H1 (cell line): ENCODE measurements at regions not wholly inside any gene's neighbourhood (a gene's known extent, or its start where the extent isn't known, plus 50 kb on each side); places are given as distances from the start of the nearest gene placed in this dataset.

ENCODE experiments used
- CTCF ChIA-PET: fragments of 300-600 bp; sonication (Branson Sonifier 250); formaldehyde crosslinking; loops from one replicate; lab custom pipeline; 2021; ENCODE audit not compliant: partially characterized antibody; lab: Charles Lee
- POLR2A ChIA-PET: fragments of 300-600 bp; sonication (Branson Sonifier 250); formaldehyde crosslinking; loops from one replicate; lab custom pipeline; 2021; ENCODE audit warnings: inconsistent platforms; ENCODE audit not compliant: partially characterized antibody; lab: Charles Lee
- DNase-seq, 2 experiments: peaks; one replicate each; pipeline versions ENCODE4 v3.0.0 to v3.0.0-alpha.2; 2010 to 2022; ENCODE audit warnings: low spot score in 2 of 2, low read depth in 1 of 2, mixed read lengths in 1 of 2
- FAIRE-seq: peaks from 2 replicates; lab custom pipeline; 2011; peaks lifted over from hg19 to GRCh38; lab: Jason Lieb, UNC
- H2AFZ ChIP-seq: 2 replicates; pipeline ENCODE4 v1.8.1; 2012; ENCODE audit warnings: low read length, inconsistent platforms
- H2AK5ac ChIP-seq: 2 replicates; pipeline ENCODE4 v1.6.1; 2013; ENCODE audit warnings: low read depth, low read length
- H2BK120ac ChIP-seq: replicated peaks from 2 replicates; pipeline ENCODE3; 2013; ENCODE audit warnings: low read depth, low read length, inconsistent platforms
- H2BK12ac ChIP-seq: 2 replicates; pipeline ENCODE4 v1.6.1; 2013; ENCODE audit warnings: low read depth, low read length
- H2BK15ac ChIP-seq: 2 replicates; pipeline ENCODE4 v1.6.1; 2013; ENCODE audit warnings: low read length
- H2BK20ac ChIP-seq: 2 replicates; pipeline ENCODE4 v1.6.1; 2013; ENCODE audit warnings: low read length
- H2BK5ac ChIP-seq: 2 replicates; pipeline ENCODE4 v1.6.1; 2013; ENCODE audit warnings: low read depth, low read length
- H3K14ac ChIP-seq: 2 replicates; pipeline ENCODE4 v1.6.1; 2013; ENCODE audit warnings: inconsistent platforms; ENCODE audit not compliant: insufficient read length
- H3K18ac ChIP-seq: 2 replicates; pipeline ENCODE4 v1.6.1; 2013; ENCODE audit warnings: low read length; ENCODE audit errors: extremely low read depth
- H3K23ac ChIP-seq: 2 replicates; pipeline ENCODE4 v1.6.1; 2013; ENCODE audit warnings: inconsistent platforms; ENCODE audit not compliant: insufficient read length
- H3K23me2 ChIP-seq: 2 replicates; pipeline ENCODE4 v1.6.1; 2013; ENCODE audit warnings: low read depth, low read length
- H3K27ac ChIP-seq: 2 replicates; pipeline ENCODE4 v1.6.1; 2011; ENCODE audit warnings: low read depth, low read length, inconsistent platforms
- H3K27me3 ChIP-seq, 4 experiments: replicated peaks in 1 of 4; 1 replicate in 1 of 4; 2 replicates in 3 of 4; pipeline versions ENCODE4 v1.6.1 to v1.8.1; 2011 to 2013; ENCODE audit warnings: low read length in 3 of 4, mild to moderate bottlenecking in 3 of 4, inconsistent platforms in 2 of 4, mixed read lengths in 2 of 4, moderate library complexity in 1 of 4; ENCODE audit not compliant: control insufficient read depth in 3 of 4, insufficient read depth in 3 of 4; ENCODE audit errors: extremely low read depth in 1 of 4
- H3K36me3 ChIP-seq, 4 experiments: 2 replicates each; pipeline versions ENCODE4 v1.6.1 to v1.8.1; 2011 to 2013; ENCODE audit warnings: mild to moderate bottlenecking in 4 of 4, low read length in 3 of 4, moderate library complexity in 2 of 4, control low read depth in 1 of 4, inconsistent platforms in 1 of 4; ENCODE audit not compliant: insufficient read depth in 4 of 4, control insufficient read depth in 2 of 4
- H3K4ac ChIP-seq: replicated peaks from 2 replicates; pipeline ENCODE3; 2013; ENCODE audit warnings: low read length, low read depth, mixed read lengths, inconsistent platforms; ENCODE audit not compliant: insufficient read length
- H3K4me1 ChIP-seq, 4 experiments: replicated peaks in 1 of 4; 1 replicate in 1 of 4; 2 replicates in 3 of 4; pipeline versions ENCODE4 v1.6.1 to v1.8.1; 2011 to 2013; ENCODE audit warnings: low read length in 3 of 4, inconsistent platforms in 2 of 4, mixed read lengths in 1 of 4; ENCODE audit not compliant: insufficient read depth in 4 of 4, control insufficient read depth in 3 of 4
- H3K4me2 ChIP-seq, 2 experiments: 2 replicates each; pipeline versions ENCODE4 v1.6.1 to v1.8.1; 2011 to 2013; ENCODE audit warnings: low read depth in 2 of 2, low read length in 2 of 2, control low read depth in 1 of 2, inconsistent platforms in 1 of 2, mild to moderate bottlenecking in 1 of 2; ENCODE audit not compliant: insufficient read depth in 1 of 2
- H3K4me3 ChIP-seq, 4 experiments: fragments of 200-600, 300-600 bp in 1 of 4; sonication (generic), shearing (Covaris generic), sonication (Bioruptor Twin) in 1 of 4; 2 replicates each; pipeline versions ENCODE4 v1.5.1 to v1.8.1; 2011 to 2016; ENCODE audit warnings: low read length in 4 of 4, low read depth in 3 of 4, control low read depth in 2 of 4, inconsistent platforms in 2 of 4, mild to moderate bottlenecking in 2 of 4, mixed read lengths in 1 of 4, moderate library complexity in 1 of 4; ENCODE audit not compliant: insufficient read depth in 2 of 4; ENCODE audit errors: extremely low read depth in 1 of 4
- H3K56ac ChIP-seq: replicated peaks from 2 replicates; pipeline ENCODE3; 2013; ENCODE audit warnings: low read depth, mild to moderate bottlenecking, mixed read lengths, low read length, inconsistent platforms; ENCODE audit not compliant: insufficient read length
- H3K79me1 ChIP-seq: 2 replicates; pipeline ENCODE4 v1.6.1; 2013; ENCODE audit warnings: low read depth, low read length, control low read depth
- H3K79me2 ChIP-seq, 2 experiments: 2 replicates each; pipeline versions ENCODE4 v1.6.1 to v1.8.1; 2012 to 2013; ENCODE audit warnings: low read length in 2 of 2, mild to moderate bottlenecking in 2 of 2, inconsistent platforms in 1 of 2; ENCODE audit not compliant: insufficient read depth in 2 of 2, control insufficient read depth in 1 of 2
- H3K9ac ChIP-seq, 4 experiments: replicated peaks in 1 of 4; 1 replicate in 1 of 4; 2 replicates in 3 of 4; pipeline versions ENCODE4 v1.6.1 to v1.8.1; 2011 to 2013; ENCODE audit warnings: low read depth in 3 of 4, low read length in 3 of 4, control low read depth in 2 of 4, mild to moderate bottlenecking in 2 of 4, moderate library complexity in 2 of 4, inconsistent platforms in 1 of 4; ENCODE audit errors: extremely low read depth in 1 of 4
- H3K9me3 ChIP-seq, 2 experiments: 2 replicates each; pipeline versions ENCODE4 v1.6.1 to v1.8.1; 2012 to 2013; ENCODE audit warnings: mild to moderate bottlenecking in 2 of 2, moderate library complexity in 2 of 2, control low read depth in 1 of 2, inconsistent platforms in 1 of 2, low read depth in 1 of 2, low read length in 1 of 2, mixed read lengths in 1 of 2; ENCODE audit not compliant: insufficient read depth in 2 of 2
- H4K20me1 ChIP-seq, 2 experiments: replicated peaks in 1 of 2; 2 replicates each; pipeline versions ENCODE3 to v1.8.1; 2011 to 2013; ENCODE audit warnings: inconsistent platforms in 2 of 2, low read length in 2 of 2, mild to moderate bottlenecking in 1 of 2; ENCODE audit not compliant: insufficient read depth in 2 of 2, control insufficient read depth in 1 of 2
- H4K5ac ChIP-seq: 2 replicates; pipeline ENCODE4 v1.6.1; 2013; ENCODE audit warnings: low read length, low read depth, mixed read lengths, inconsistent platforms; ENCODE audit not compliant: insufficient read length
- H4K8ac ChIP-seq: 2 replicates; pipeline ENCODE4 v1.8.0; 2013; ENCODE audit warnings: mild to moderate bottlenecking, moderate library complexity, low read length, inconsistent platforms; ENCODE audit not compliant: insufficient read depth; ENCODE audit errors: extremely low read depth
- H4K91ac ChIP-seq: replicated peaks from 2 replicates; pipeline ENCODE3; 2013; ENCODE audit warnings: low read length, mixed read lengths, inconsistent platforms; ENCODE audit not compliant: insufficient read length
- CBX8 ChIP-seq: fragments of 300-800, 300-1000 bp; sonication (generic); IDR thresholded peaks from 2 replicates; pipeline ENCODE4 v1.7.1; 2016; ENCODE audit warnings: low read depth, low read length, borderline replicate concordance
- CHD2 ChIP-seq: IDR thresholded peaks from 2 replicates; pipeline ENCODE4 v1.6.1; 2012; ENCODE audit warnings: low read length, improper control_type of control experiment
- CREB1 ChIP-seq: IDR thresholded peaks from 2 replicates; pipeline ENCODE4 v1.6.1; 2012; ENCODE audit warnings: inconsistent platforms
- CTBP2 ChIP-seq: IDR thresholded peaks from 2 replicates; pipeline ENCODE4 v1.7.0; 2011; ENCODE audit warnings: borderline replicate concordance, mild to moderate bottlenecking, moderate library complexity, mixed read lengths, low read length; ENCODE audit not compliant: insufficient read depth, insufficient read length
- EP300 ChIP-seq, 2 experiments: IDR thresholded peaks; 1 replicate in 1 of 2; 2 replicates in 1 of 2; pipeline ENCODE4 v1.6.1; 2011 to 2012; ENCODE audit warnings: low read depth in 2 of 2, low read length in 2 of 2, mild to moderate bottlenecking in 2 of 2, borderline replicate concordance in 1 of 2, inconsistent platforms in 1 of 2, moderate library complexity in 1 of 2
- MAFK ChIP-seq: IDR thresholded peaks from 2 replicates; pipeline ENCODE4 v1.6.1; 2012; ENCODE audit warnings: low read depth, mild to moderate bottlenecking, improper control_type of control experiment, low read length
- PHF8 ChIP-seq: fragments of 200-600 bp; sonication (generic); conservative IDR thresholded peaks from 2 replicates; pipeline ENCODE4 v1.7.1; 2012; ENCODE audit warnings: low read depth, mild to moderate bottlenecking, inconsistent platforms, low read length, moderate library complexity
- POLR2A ChIP-seq, 2 experiments: IDR thresholded peaks; 1 replicate in 1 of 2; 2 replicates in 1 of 2; pipeline ENCODE4 v1.6.1; 2011; ENCODE audit warnings: low read depth in 2 of 2, low read length in 2 of 2, mild to moderate bottlenecking in 2 of 2; ENCODE audit errors: control extremely low read depth in 1 of 2
- POU5F1 ChIP-seq: IDR thresholded peaks from 2 replicates; pipeline ENCODE4 v1.6.1; 2011; ENCODE audit warnings: low read depth, mild to moderate bottlenecking, low read length, moderate library complexity
- RAD21 ChIP-seq, 2 experiments: IDR thresholded peaks in 1 of 2; conservative IDR thresholded peaks in 1 of 2; 2 replicates each; pipeline ENCODE4 v1.6.1; 2011; ENCODE audit warnings: low read depth in 2 of 2, low read length in 2 of 2, improper control_type of control experiment in 1 of 2, inconsistent platforms in 1 of 2, mild to moderate bottlenecking in 1 of 2, moderate library complexity in 1 of 2
- SUZ12 ChIP-seq: fragments of 200-600 bp; sonication (generic); IDR thresholded peaks from 2 replicates; pipeline ENCODE4 v1.6.1; 2012; ENCODE audit warnings: mild to moderate bottlenecking, inconsistent platforms, low read length, moderate library complexity, mixed read lengths
- TAF1 ChIP-seq: IDR thresholded peaks from 2 replicates; pipeline ENCODE4 v1.6.1; 2011; ENCODE audit warnings: mild to moderate bottlenecking, low read depth, low read length
- WGBS, 2 experiments: shearing (Covaris generic) in 1 of 2; methylation state at CpG; one replicate each; pipeline versions ENCODE4 v1.1.6 to v1.1.7; 2013 to 2015; ENCODE audit warnings: low lambda C conversion rate in 2 of 2, mixed read lengths in 2 of 2, inconsistent platforms in 1 of 2, low coverage in 1 of 2, missing lambda C conversion rate in 1 of 2; ENCODE audit not compliant: insufficient replicate concordance in 2 of 2, insufficient coverage in 1 of 2, insufficient read length in 1 of 2; ENCODE audit errors: extremely low coverage in 1 of 2, missing lambda C conversion rate in 1 of 2; 5-methylcytosine and 5-hydroxymethylcytosine counted together
- TF ChIP-seq, protein P1 (sequence below): IDR thresholded peaks from 2 replicates; pipeline ENCODE4 v1.6.1; 2012; ENCODE audit warnings: inconsistent platforms
- TF ChIP-seq, protein P2 (sequence below): IDR thresholded peaks from 2 replicates; pipeline ENCODE4 v1.6.1; 2012; ENCODE audit warnings: inconsistent platforms

DNA sequence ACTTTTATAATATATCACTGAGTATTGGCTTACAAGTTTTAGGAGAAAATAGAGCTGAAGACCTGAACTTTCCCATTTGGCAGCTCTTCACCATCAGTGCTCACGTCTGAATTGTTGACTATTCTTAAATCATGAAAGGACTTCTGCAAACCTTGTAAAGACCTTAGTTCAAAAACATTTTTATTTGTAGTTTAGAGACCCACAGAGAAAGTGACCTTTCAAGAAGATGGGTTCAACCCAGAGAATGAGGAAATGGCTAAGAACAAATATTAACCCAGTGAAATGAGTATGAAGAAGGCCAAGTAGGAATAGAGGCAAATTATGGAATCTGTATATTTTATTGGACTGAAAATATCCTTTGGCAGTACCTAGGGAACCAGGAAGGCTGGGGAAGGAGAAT is 1151.1 kb downstream of the GATA3 start:
- POLR2A ChIA-PET: no interaction called here
- no peak overlapping the region for H4K91ac ChIP-seq
- no peak overlapping the region for H2AK5ac ChIP-seq

More for the DNA sequence above, 1151.1 kb downstream of the GATA3 start:
- DNase-seq: no peak
- Histone ChIP-seq H3K14ac (no peak overlapping the region), H2BK15ac (no peak overlapping the region), H3K27me3 (no peaks in the 10 kb centered on the region), H3K36me3 (no peaks in the 10 kb centered on the region), H2BK120ac (no peak overlapping the region), H4K8ac (no peak overlapping the region), H4K20me1 (no peaks in the 10 kb centered on the region), H3K79me1 (no peaks in the 10 kb centered on the region), H3K4me2 (no peak overlapping the region), H2BK5ac (no peak overlapping the region), H3K9me3 (no peaks in the 10 kb centered on the region), H3K56ac (no peak overlapping the region), H2BK12ac (no peak overlapping the region), H2AFZ (no peak overlapping the region), H3K23me2 (no peaks in the 10 kb centered on the region), H2BK20ac (no peak overlapping the region), H3K79me2 (no peaks in the 10 kb centered on the region), H3K4me1 (no peaks in the 10 kb centered on the region), H3K4ac (no peak overlapping the region), H3K23ac (no peak overlapping the region), H3K4me3 (no peak overlapping the region), H3K27ac (no peak overlapping the region), H3K9ac (no peak overlapping the region), H4K5ac (no peak overlapping the region), H3K18ac (no peak overlapping the region)
- FAIRE-seq: no peak
- WGBS, 2 experiments: 94% methylated on average over 1 of the region's 1 CpG; no CpG with 5 or more reads in 1 of the 2 experiments
- CTCF ChIA-PET: no interaction called here
- TF ChIP-seq TAF1: no peak
- TF ChIP-seq POLR2A (IDR thresholded peaks at IDR 0.05; ENCODE audit: control extremely low read depth in 1 of 2, low read depth in 2 of 2, low read length in 2 of 2): no peak
- TF ChIP-seq POU5F1: no peak
- no peak for TF ChIP-seq CREB1
- TF ChIP-seq, protein P1, sequence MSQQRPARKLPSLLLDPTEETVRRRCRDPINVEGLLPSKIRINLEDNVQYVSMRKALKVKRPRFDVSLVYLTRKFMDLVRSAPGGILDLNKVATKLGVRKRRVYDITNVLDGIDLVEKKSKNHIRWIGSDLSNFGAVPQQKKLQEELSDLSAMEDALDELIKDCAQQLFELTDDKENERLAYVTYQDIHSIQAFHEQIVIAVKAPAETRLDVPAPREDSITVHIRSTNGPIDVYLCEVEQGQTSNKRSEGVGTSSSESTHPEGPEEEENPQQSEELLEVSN: no peak
- TF ChIP-seq RAD21 (IDR thresholded peaks at IDR 0.05 in 1 of 2, conservative IDR thresholded peaks at IDR 0.05 in 1 of 2; ENCODE audit: low read depth in 2 of 2, low read length in 2 of 2): no peak
- no peak for TF ChIP-seq CHD2
- TF ChIP-seq SUZ12: no peak
- no peak for TF ChIP-seq MAFK
- no peak for TF ChIP-seq CBX8
- no peak for TF ChIP-seq EP300 (IDR thresholded peaks at IDR 0.05; ENCODE audit: borderline replicate concordance in 1 of 2, low read depth in 2 of 2, low read length in 2 of 2)
- no peak for TF ChIP-seq PHF8
- TF ChIP-seq, protein P2, sequence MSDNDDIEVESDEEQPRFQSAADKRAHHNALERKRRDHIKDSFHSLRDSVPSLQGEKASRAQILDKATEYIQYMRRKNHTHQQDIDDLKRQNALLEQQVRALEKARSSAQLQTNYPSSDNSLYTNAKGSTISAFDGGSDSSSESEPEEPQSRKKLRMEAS: no peak
- TF ChIP-seq CTBP2: no peak
